Progenitor cell of endocrine pancreas (in vitro differentiated cells): ENCODE measurements at regions not wholly inside any gene's neighbourhood (a gene's known extent, or its start where the extent isn't known, plus 50 kb on each side); places are given as distances from the start of the nearest gene placed in this dataset.

ENCODE experiments used
- DNase-seq: peaks from one replicate; pipeline ENCODE4 v3.0.0; 2021; ENCODE audit warnings: low spot score; ENCODE audit not compliant: unreplicated experiment
- H3K27ac Mint-ChIP-seq: 2 replicates; pipeline ENCODE4 v1.8.0; 2021; ENCODE audit warnings: mild to moderate bottlenecking, moderate library complexity, mixed read lengths
- H3K27me3 Mint-ChIP-seq: 2 replicates; pipeline ENCODE4 v1.8.0; 2021; ENCODE audit warnings: mixed read lengths
- H3K36me3 Mint-ChIP-seq: 2 replicates; pipeline ENCODE4 v1.8.0; 2022; ENCODE audit warnings: mixed read lengths; ENCODE audit not compliant: insufficient read depth
- H3K4me1 Mint-ChIP-seq: 2 replicates; pipeline ENCODE4 v1.8.0; 2021; ENCODE audit warnings: low read depth, mixed read lengths
- H3K4me3 Mint-ChIP-seq: 2 replicates; pipeline ENCODE4 v1.8.0; 2021; ENCODE audit warnings: low read depth, mild to moderate bottlenecking, moderate library complexity, mixed read lengths
- H3K9me3 Mint-ChIP-seq: 2 replicates; pipeline ENCODE4 v1.8.0; 2021; ENCODE audit warnings: low read depth, mixed read lengths
- CTCF ChIP-seq: fragments of 200-600 bp; sonication (generic); IDR thresholded peaks from one replicate; pipeline ENCODE4 v1.5.0; 2021; ENCODE audit warnings: antibody characterized with exemption, mild to moderate bottlenecking; ENCODE audit not compliant: unreplicated experiment

GRCh38 chr15:69736161-69736560 lies 283.5 kb downstream of the RPLP1 start:
- Mint-ChIP-seq H3K36me3 (no peaks in the 10 kb centered on the region), H3K27me3 (peaks cover 59% of the 10 kb centered on the region), H3K9me3 (peaks cover 3% of the 10 kb centered on the region), H3K27ac (no peak overlapping the region), H3K4me3 (no peak overlapping the region), H3K4me1 (peaks cover 25% of the 10 kb centered on the region)
- no peak for DNase-seq
- TF ChIP-seq CTCF, result no peak

GRCh38 chr15:69737916-69738315 lies 285.3 kb downstream of the RPLP1 start:
- Mint-ChIP-seq H3K27ac (no peak overlapping the region), H3K4me1 (peaks cover 25% of the 10 kb centered on the region), H3K36me3 (no peaks in the 10 kb centered on the region), H3K9me3 (peaks cover 3% of the 10 kb centered on the region), H3K4me3 (no peak overlapping the region), H3K27me3 (peaks cover 62% of the 10 kb centered on the region)
- no peak for TF ChIP-seq CTCF
- no peak for DNase-seq

GRCh38 chr15:69740684-69741083 lies 288.1 kb downstream of the RPLP1 start:
- H3K4me3 Mint-ChIP-seq, result no peak overlapping the region
- peaks cover 67% of the 10 kb centered on the region for H3K27me3 Mint-ChIP-seq
- no peaks in the 10 kb centered on the region for H3K36me3 Mint-ChIP-seq
- peaks cover 16% of the 10 kb centered on the region for H3K4me1 Mint-ChIP-seq
- no peak for TF ChIP-seq CTCF
- no peak for DNase-seq
- peaks cover 3% of the 10 kb centered on the region for H3K9me3 Mint-ChIP-seq
- H3K27ac Mint-ChIP-seq, result no peak overlapping the region

- Mint-ChIP-seq H3K4me3 (no peak overlapping the region), H3K36me3 (no peaks in the 10 kb centered on the region), H3K27ac (no peak overlapping the region), H3K27me3 (peaks cover 72% of the 10 kb centered on the region), H3K4me1 (peaks cover 9% of the 10 kb centered on the region), H3K9me3 (peaks cover 3% of the 10 kb centered on the region)
- no peak for TF ChIP-seq CTCF
- no peak for DNase-seq
Observed at GRCh38 chr15:69742361-69742760, 289.7 kb downstream of the RPLP1 start.

- H3K4me1 Mint-ChIP-seq, result peaks cover 9% of the 10 kb centered on the region
- H3K27me3 Mint-ChIP-seq, result peaks cover 75% of the 10 kb centered on the region
- TF ChIP-seq CTCF, result no peak
- no peaks in the 10 kb centered on the region for H3K36me3 Mint-ChIP-seq
- H3K27ac Mint-ChIP-seq, result no peak overlapping the region
- peaks cover 3% of the 10 kb centered on the region for H3K9me3 Mint-ChIP-seq
- no peak overlapping the region for H3K4me3 Mint-ChIP-seq
- no peak for DNase-seq
Observed at GRCh38 chr15:69743091-69743490, 290.5 kb downstream of the RPLP1 start.
